ENCODE measurements at regions not wholly inside any gene's neighbourhood (a gene's known extent, or its start where the extent isn't known, plus 50 kb on each side); places are given as distances from the start of the nearest gene placed in this dataset.

GRCh38 chr2:123209202-123209601 is 815.9 kb upstream of the CNTNAP5 start:
- no peak for DNase-seq

- no peak for DNase-seq
Observed at GRCh38 chr2:123211181-123211580, 813.9 kb upstream of the CNTNAP5 start.

- no peak for DNase-seq
Observed at GRCh38 chr2:123245156-123245555, 779.9 kb upstream of the CNTNAP5 start.

- DNase-seq = no peak
Observed at GRCh38 chr2:123258877-123259539, 766.1 kb upstream of the CNTNAP5 start.

DNA sequence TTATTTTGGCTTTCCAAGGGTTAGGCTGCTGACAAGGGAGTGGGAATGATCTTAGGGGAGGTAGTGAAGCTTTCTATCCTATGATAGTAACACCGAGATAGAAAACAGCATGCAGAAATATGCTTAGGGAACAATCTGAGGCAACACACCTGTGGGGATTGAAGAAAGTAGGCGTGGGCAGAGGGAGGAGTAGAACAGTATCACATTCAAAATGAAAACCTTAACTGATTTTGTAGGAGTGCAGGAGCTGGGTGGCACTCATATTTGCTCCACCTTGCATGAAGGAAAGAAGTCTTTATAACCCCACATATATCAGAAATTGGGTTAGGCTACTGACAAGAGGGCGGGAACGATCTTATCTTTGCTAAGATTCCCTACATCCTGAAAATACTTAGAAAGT is 762.2 kb upstream of the CNTNAP5 start:
- no peak for DNase-seq

DNA sequence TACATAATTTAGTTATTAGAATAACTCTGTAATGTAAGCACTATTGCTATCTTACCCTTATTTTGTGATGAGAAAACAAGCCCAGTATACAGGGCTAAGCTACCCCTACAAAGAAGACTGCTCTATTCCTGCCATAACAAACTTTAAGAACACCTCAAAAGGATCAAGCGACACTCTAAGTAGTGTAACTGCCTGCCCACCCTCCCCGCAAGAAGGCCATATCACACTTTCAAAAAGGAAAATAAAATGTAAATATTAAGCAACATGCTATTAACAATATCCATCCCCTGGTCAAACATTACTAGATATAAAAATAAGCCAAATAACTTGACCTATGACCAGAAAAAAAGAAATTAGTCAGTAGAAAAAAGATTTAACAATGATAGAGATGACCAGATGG is 741.7 kb upstream of the CNTNAP5 start:
- no peak for DNase-seq

DNA sequence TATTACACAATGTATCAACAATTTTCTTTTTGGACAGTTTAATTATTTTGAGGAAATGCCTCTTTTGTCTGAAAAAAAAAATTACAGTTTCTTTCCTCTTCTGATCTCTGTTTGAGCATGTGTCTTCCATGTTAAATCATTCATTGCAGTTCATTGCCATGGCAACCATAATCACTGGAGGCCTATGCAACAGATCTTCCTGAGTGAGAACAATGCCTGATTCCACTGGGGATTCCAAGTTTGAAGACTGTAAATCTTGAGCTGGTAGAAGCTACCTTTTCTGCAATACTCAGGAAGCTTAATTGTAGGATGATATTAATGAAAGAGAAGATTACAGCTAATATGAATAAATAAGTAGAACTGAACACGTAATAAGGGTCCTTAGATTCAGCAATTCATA is 721.4 kb upstream of the CNTNAP5 start:
- DNase-seq = no peak

Measured in NCI-H1417 treated with DMSO at 0.1 percent for 48 hours (cell line).